ENCODE measurements at regions not wholly inside any gene's neighbourhood (a gene's known extent, or its start where the extent isn't known, plus 50 kb on each side); places are given as distances from the start of the nearest gene placed in this dataset.
"Not testable (repeated sequence)": the region's sequence is repeated elsewhere in the genome, so short reads cannot be mapped to it uniquely, and the experiment has no call there.

- Histone ChIP-seq H3K36me3 (no peaks in the 10 kb centered on the region), H3K4me1 (no peaks in the 10 kb centered on the region), H3K27me3 (ENCODE audit: low read depth) (no peaks in the 10 kb centered on the region), H3K4me3 (no peak overlapping the region), H3K27ac (replicated peaks) (no peak overlapping the region), H3K9me3 (replicated peaks) (peaks cover 39% of the 10 kb centered on the region)
- no peak for TF ChIP-seq CTCF (IDR thresholded peaks at IDR 0.05; ENCODE audit: borderline replicate concordance)
- DNase-seq: no peak
- intact Hi-C loops (cut with micrococcal nuclease): no loop called here
Observed at GRCh38 chr4:60989141-60989540, 211.0 kb upstream of the ADGRL3 start.

- H3K27me3 ChIP-seq (ENCODE audit: low read depth): no peaks in the 10 kb centered on the region
- DNase-seq: no peak
- no peaks in the 10 kb centered on the region for H3K4me1 ChIP-seq
- no peak for TF ChIP-seq CTCF (IDR thresholded peaks at IDR 0.05; ENCODE audit: borderline replicate concordance)
- H3K4me3 ChIP-seq: no peak overlapping the region
- no peaks in the 10 kb centered on the region for H3K36me3 ChIP-seq
- no peak overlapping the region for H3K27ac ChIP-seq (replicated peaks)
- peaks cover 10% of the 10 kb centered on the region for H3K9me3 ChIP-seq (replicated peaks)
- intact Hi-C loops (cut with micrococcal nuclease): no loop called here
Observed at GRCh38 chr4:60992037-60992436, 208.1 kb upstream of the ADGRL3 start.

- DNase-seq: no peak
- no peak overlapping the region for H3K4me3 ChIP-seq
- H3K9me3 ChIP-seq (replicated peaks): peaks cover 31% of the 10 kb centered on the region
- H3K27me3 ChIP-seq (ENCODE audit: low read depth): no peaks in the 10 kb centered on the region
- TF ChIP-seq CTCF (IDR thresholded peaks at IDR 0.05; ENCODE audit: borderline replicate concordance): no peak
- H3K4me1 ChIP-seq: no peaks in the 10 kb centered on the region
- no peak overlapping the region for H3K27ac ChIP-seq (replicated peaks)
- no peaks in the 10 kb centered on the region for H3K36me3 ChIP-seq
- intact Hi-C loops (cut with micrococcal nuclease): no loop called here
Observed at GRCh38 chr4:61003301-61003700, 196.8 kb upstream of the ADGRL3 start.

GRCh38 chr4:61004651-61005170, 195.4 kb upstream of the ADGRL3 start:
- TF ChIP-seq CTCF (IDR thresholded peaks at IDR 0.05; ENCODE audit: borderline replicate concordance): no peak
- no peak for DNase-seq
- H3K9me3 ChIP-seq (replicated peaks): peaks cover 28% of the 10 kb centered on the region

GRCh38 chr4:61011051-61011450, 189.1 kb upstream of the ADGRL3 start:
- DNase-seq: no peak
- Histone ChIP-seq H3K27me3 (ENCODE audit: low read depth) (no peaks in the 10 kb centered on the region), H3K27ac (replicated peaks) (no peak overlapping the region), H3K9me3 (replicated peaks) (peaks cover 21% of the 10 kb centered on the region), H3K4me3 (no peak overlapping the region), H3K36me3 (no peaks in the 10 kb centered on the region), H3K4me1 (no peaks in the 10 kb centered on the region)
- intact Hi-C loops (cut with micrococcal nuclease): no loop called here
- TF ChIP-seq CTCF (IDR thresholded peaks at IDR 0.05; ENCODE audit: borderline replicate concordance): no peak

More at GRCh38 chr4:61004651-61005170, 195.4 kb upstream of the ADGRL3 start:
- Histone ChIP-seq H3K36me3 (no peaks in the 10 kb centered on the region), H3K4me3 (no peak overlapping the region), H3K27ac (replicated peaks) (no peak overlapping the region), H3K27me3 (ENCODE audit: low read depth) (no peaks in the 10 kb centered on the region), H3K4me1 (no peaks in the 10 kb centered on the region)
- intact Hi-C loops (cut with micrococcal nuclease): no loop called here

- intact Hi-C loops (cut with micrococcal nuclease); H3K4me3 ChIP-seq; H3K27ac ChIP-seq (replicated peaks); H3K36me3 ChIP-seq; H3K27me3 ChIP-seq (ENCODE audit: low read depth); H3K4me1 ChIP-seq; DNase-seq: not testable (repeated sequence)
- H3K9me3 ChIP-seq (replicated peaks): peaks cover 29% of the 10 kb centered on the region
Observed at GRCh38 chr4:61011936-61012335, 188.2 kb upstream of the ADGRL3 start.

Data from left ventricle myocardium inferior (tissue), 1 donor.